ENCODE measurements at regions not wholly inside any gene's neighbourhood (a gene's known extent, or its start where the extent isn't known, plus 50 kb on each side); places are given as distances from the start of the nearest gene placed in this dataset.

- DNase-seq: no peak
Observed at GRCh38 chr17:79341222-79341780, 266.7 kb downstream of the ENGASE start.

GRCh38 chr17:79340333-79341221 is 266.0 kb downstream of the ENGASE start:
- DNase-seq: peak; percentile 33

- no peak for DNase-seq
Observed at GRCh38 chr17:79339321-79339720, 264.7 kb downstream of the ENGASE start.

- DNase-seq: peak; percentile 50
Observed at GRCh38 chr17:79338604-79339003, 264.0 kb downstream of the ENGASE start.

GRCh38 chr17:79338152-79338551 is 263.5 kb downstream of the ENGASE start:
- DNase-seq: no peak

GRCh38 chr17:79337053-79337452 is 262.4 kb downstream of the ENGASE start:
- no peak for DNase-seq

GRCh38 chr17:79335456-79335855 is 260.8 kb downstream of the ENGASE start:
- DNase-seq: no peak

- DNase-seq: no peak
Observed at GRCh38 chr17:79332011-79332554, 257.5 kb downstream of the ENGASE start.

- DNase-seq: no peak
Observed at GRCh38 chr17:79331492-79331891, 256.9 kb downstream of the ENGASE start.

GRCh38 chr17:79330696-79331095 is 256.1 kb downstream of the ENGASE start:
- no peak for DNase-seq

GRCh38 chr17:79330229-79330628 is 255.6 kb downstream of the ENGASE start:
- no peak for DNase-seq

- no peak for DNase-seq
Observed at GRCh38 chr17:79326814-79327213, 252.2 kb downstream of the ENGASE start.

- no peak for DNase-seq
Observed at GRCh38 chr17:79325709-79326430, 251.2 kb downstream of the ENGASE start.

- no peak for DNase-seq
Observed at GRCh38 chr17:79324194-79324593, 249.6 kb downstream of the ENGASE start.

GRCh38 chr17:79323566-79323965 is 248.9 kb downstream of the ENGASE start:
- DNase-seq: no peak

- no peak for DNase-seq
Observed at GRCh38 chr17:79322211-79323123, 247.8 kb downstream of the ENGASE start.

GRCh38 chr17:79320331-79320730 is 245.7 kb downstream of the ENGASE start:
- DNase-seq: no peak

GRCh38 chr17:79317916-79318315 is 243.3 kb downstream of the ENGASE start:
- no peak for DNase-seq

GRCh38 chr17:79316805-79317204 is 242.2 kb downstream of the ENGASE start:
- no peak for DNase-seq

- no peak for DNase-seq
Observed at GRCh38 chr17:79315358-79316105, 240.9 kb downstream of the ENGASE start.
